ENCODE measurements at regions not wholly inside any gene's neighbourhood (a gene's known extent, or its start where the extent isn't known, plus 50 kb on each side); places are given as distances from the start of the nearest gene placed in this dataset.

DNA sequence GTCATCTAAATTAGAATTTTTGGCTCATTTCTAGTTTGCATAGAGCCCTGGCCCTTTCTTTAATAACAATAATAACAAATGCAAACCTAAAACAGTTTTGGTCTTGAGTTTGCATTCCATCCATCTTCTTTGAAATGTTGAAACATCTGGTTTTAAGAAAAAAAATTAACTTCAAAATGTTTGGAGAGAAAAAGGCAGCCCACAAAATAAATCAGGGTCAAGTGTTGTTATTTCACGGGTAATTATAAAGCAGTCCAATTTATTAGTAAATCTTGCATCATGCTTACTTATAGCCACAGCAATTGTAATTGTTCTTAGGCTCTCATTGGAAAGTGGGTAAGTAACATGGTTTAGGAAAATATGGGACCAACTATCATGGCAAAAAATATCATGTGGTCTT, 247.0 kb upstream of the MEF2C start:
- no peak for DNase-seq (ENCODE audit: low spot score)

- no peak for DNase-seq (ENCODE audit: low spot score)
Measured at GRCh38 chr5:89128906-89129625, 246.1 kb upstream of the MEF2C start.

- peak; percentile 9 for DNase-seq (ENCODE audit: low spot score)
Measured at GRCh38 chr5:89128092-89128491, 245.1 kb upstream of the MEF2C start.

- DNase-seq (ENCODE audit: low spot score), result no peak
Measured at GRCh38 chr5:89127191-89127590, 244.2 kb upstream of the MEF2C start.

DNA sequence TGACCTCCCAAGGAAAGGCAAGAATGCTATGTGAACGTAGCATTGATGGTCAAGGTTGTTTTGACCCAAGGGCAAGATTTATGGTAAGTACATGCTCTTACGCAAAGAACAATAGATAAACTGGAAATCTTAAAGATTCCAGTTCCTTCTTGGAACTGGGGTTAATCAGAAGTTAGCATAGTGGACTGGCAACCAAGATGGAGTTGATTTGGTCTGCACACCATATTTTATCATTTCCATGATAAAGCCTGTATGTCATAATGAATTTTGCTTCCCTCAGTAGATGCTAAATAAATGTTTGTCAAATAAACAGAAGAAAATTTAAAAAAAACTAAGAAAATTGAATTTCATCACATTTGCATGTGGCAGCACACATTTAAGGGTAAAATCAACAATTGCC, 242.4 kb upstream of the MEF2C start:
- no peak for DNase-seq (ENCODE audit: low spot score)

- no peak for DNase-seq (ENCODE audit: low spot score)
Measured at GRCh38 chr5:89123581-89123980, 240.6 kb upstream of the MEF2C start.

DNA sequence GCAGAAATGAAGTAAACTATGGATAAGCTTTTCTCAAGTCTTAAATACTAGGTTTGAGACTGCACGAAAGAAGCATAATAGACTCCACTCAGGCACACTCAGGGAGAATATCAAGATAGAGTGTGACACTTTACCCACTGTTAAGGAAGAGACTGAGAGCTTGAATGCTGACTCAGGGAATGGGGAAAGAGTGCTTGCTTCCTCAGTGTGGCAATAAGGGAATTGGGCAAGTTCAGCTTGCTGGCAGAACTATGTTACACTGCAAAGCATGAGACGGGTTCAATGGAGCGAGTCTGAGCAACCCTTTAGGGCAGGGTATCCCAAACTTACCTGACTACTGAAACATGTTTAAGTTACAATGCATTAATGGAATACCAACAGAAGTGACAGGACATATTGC, 237.7 kb upstream of the MEF2C start:
- peak; percentile 12 for DNase-seq (ENCODE audit: low spot score)

- DNase-seq (ENCODE audit: low spot score), result peak; percentile 35
Measured at GRCh38 chr5:89117124-89117644, 234.2 kb upstream of the MEF2C start.

DNA sequence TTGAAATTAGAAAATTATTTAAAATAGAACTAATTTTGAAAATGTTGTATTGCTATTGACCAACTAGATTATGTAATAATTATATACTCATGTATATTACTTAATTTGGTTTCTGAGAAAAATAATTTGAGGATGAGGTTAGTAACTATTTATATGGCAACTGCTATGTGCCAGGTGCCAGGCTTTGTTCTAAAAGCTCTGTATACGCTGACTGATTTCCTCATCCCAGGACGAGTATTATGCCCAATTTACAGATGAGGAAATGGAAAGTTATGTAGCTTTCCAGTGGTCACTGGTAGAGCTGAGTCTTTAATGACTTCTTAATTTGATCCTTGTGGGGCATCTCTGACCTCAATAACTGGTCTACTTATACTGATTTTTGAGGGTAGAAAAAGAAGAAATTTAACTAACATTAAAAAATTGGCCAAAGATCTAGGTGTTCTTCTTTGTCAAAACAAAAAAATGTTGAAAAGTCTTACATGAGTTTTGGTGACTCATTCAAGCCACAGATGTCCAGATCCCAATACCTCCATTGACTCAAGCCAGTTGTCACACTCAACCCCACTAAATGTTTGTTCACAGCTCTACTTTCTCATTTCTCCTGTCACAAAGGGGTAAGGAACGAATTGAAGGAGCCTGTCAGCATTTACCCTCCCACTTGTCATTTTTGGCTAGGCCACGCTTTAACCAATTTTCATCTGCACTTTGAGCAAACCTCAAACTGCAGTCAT, 228.1 kb upstream of the MEF2C start:
- DNase-seq (ENCODE audit: low spot score), result no peak

DNA sequence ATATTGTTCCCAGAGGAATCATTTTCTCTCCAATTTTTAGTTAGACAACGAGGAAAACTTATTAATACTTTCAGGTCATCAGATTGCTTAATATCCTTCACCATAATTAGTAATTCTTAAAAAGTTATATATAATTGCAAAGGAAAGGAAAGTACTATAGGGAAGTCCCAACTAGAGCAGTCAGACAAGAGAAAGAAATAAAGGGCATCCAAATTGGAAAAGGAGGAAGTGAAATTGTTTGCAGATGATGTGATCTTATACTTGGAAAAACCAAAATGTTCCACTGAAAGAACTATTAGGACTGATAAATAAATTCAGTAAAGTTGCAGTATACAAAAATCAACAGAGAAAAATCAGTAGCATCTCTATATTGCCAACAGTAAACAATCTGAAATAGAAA, 223.5 kb upstream of the MEF2C start:
- no peak for DNase-seq (ENCODE audit: low spot score)

DNA sequence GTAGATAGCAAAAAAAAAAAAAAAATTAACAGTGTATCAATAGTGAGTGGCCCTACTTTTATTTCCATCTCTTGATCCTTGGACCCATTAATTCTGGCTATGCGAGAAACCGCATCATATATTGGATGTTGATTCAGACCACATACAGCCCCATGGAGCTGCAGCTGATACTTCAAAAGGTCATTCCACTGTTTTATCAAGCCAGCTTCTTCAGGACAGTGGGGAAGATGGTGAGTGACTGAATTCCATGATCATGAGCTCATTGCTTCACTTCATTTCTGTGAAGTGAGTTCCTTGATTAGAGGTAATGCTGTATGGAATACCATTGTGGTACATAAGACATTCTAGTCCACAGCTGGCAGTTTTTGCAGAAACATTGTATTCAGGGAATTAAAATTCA, 222.9 kb upstream of the MEF2C start:
- DNase-seq (ENCODE audit: low spot score), result no peak

DNA sequence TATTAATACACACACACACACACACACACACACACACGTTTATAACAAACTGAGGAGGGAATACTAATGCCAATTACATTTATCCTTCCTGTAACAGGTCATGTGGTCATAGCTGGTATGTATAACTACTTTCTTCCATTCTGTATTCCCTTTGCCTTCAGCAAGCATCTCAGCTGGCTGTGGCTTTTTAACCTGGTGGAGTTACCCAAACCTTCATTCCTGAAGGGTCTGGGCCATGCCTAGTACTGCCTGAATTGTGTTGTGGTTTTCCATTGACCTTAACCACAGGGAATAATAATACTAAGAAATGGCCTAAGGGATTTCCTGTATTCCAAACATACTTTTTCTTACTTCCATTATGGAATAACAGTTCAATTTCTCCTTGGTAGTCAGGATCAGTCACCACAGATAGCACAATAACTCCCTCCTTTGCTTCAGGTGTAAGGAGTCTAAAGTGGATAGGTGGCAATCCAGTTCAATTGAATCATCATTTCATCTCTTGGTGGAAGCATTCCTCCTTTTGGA, 222.2 kb upstream of the MEF2C start:
- no peak for DNase-seq (ENCODE audit: low spot score)

DNA sequence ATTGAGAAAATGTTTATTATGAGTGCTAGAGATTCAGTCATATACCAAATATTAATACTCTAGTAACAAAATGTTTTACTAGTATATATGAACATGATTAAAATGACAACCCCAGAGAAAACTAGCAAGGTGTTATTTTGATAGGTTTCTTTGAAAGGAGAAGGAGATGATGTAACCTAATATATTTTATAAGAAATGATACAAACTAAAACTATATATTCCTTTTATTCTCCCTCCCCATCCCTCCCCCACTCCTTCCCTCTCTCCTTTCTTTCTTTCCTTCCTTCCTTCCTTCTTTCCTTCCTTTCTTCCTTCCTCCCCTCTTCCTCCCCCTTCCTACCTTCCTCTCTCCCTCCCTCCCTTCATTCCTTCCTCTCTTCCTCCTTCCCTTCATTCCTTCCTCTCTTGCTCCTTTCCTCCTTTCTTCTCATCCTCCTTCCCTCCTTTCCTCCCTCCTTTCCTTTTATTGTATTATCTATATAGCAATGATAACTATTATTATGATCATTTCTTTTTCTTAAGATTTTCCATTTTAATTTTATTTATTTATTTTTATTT, 215.3 kb upstream of the MEF2C start:
- DNase-seq (ENCODE audit: low spot score), result no peak

DNA sequence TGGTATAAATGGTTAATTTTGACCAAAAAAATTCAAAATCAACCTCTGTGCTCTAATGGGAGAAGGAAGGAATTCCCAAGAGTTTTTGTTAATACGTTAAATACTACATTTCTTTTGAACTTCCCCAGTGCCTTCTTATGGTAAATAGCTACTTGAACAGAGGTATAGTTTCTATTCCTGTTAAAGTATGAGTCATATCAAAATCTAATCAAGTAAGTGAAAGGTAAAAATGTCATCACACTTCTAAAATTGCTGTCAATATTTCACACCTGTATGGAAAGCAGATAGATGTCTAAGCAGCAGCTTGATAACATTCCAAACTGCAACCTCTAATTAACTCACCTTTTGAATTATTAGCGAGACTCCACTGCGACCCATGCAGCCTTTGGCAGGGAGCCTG, 214.1 kb upstream of the MEF2C start:
- DNase-seq (ENCODE audit: low spot score), result no peak

DNA sequence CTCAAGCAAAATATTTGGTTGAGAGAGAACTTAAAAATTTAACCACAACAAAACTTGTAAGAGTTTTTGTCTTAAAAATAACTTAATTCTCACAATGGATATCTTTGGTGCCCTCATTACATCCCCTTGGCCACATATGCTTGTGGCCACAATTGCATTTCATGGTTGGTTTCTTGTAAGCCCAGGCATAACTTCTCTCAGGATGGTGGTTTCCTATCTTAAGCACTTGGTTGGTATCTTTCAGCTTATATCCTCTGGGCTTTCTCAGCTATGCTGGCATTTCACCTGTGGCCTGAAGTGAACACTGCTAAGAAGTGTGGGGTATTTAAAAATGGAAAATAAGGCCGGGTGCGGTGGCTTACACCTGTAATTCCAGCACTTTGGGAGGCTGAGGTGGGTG, 212.4 kb upstream of the MEF2C start:
- DNase-seq (ENCODE audit: low spot score), result no peak

DNA sequence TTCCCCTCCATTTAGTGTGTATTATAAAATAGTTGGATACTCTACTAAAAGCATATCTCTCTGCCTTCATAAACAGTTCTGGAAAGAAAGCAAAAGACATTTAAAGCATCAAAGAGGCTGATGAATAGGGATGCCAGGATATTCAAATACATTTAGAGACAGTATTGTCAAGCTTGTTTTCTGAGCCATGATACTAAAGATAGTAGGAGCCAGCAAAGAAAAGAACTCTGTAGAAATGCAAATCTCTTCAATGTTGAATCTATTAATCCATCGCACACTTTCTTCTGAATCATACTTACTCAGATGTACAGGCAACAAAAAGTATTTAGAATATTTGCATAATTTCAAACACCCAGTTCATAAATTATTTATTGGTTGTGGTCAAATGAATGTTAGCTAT, 207.1 kb upstream of the MEF2C start:
- no peak for DNase-seq (ENCODE audit: low spot score)

DNA sequence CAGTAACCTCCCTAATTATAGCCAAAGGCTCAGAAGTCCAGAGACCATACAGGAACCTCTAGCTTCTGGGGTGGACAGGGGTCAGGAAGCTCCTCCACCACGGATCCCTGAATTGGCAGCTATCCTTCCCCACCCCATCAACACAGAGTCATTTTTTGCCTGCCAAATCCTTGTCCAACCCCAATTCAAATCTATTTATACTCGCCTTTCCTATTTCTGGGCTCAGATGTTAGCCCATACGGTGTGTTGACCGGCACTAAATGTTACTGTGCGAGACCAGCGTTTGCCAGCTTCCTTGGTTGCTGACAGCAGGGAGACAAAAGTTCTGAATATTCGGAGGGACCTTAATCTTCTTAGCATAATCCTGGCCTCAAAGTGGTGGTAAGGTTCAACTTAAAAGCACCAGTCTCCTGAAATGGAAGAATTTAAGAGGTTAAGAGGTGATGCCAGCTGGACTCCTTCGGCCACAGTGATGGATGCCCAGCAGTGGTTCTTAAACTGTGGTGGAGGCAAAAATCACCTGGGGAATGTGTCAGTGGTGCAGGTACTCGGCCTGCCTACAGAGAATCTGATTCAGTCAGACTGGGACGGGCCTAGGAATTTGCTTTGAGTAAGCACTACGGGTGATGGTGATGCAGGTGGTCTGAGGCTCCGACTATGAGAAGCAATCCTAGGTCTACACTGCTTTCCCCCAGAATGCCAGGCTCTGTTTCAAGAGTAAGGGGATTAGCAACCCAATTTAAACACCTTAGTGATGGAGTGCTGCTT, 204.8 kb upstream of the MEF2C start:
- no peak for DNase-seq (ENCODE audit: low spot score)

DNA sequence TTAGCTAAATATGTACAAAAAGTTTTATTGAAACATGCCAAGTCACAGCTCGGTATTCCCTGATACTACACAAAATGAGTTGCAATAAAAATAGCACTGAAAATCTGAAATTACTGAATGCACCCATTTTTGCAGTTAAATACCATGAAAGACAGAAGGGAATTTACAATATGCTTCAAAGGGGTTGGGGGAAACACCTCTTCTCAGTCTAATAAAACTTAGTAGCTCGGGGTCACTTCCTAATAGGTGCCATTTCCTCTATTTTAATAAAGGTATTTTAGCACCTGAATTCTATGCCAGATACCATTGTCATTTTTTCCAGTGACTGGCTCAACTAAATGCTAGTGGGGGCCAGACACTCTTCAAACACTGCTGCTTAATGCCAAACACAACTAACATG, 204.1 kb upstream of the MEF2C start:
- DNase-seq (ENCODE audit: low spot score), result no peak

GRCh38 chr5:89086390-89087086, 203.6 kb upstream of the MEF2C start:
- DNase-seq (ENCODE audit: low spot score), result no peak

GRCh38 chr5:89083791-89084190, 200.8 kb upstream of the MEF2C start:
- peak; percentile 65 for DNase-seq (ENCODE audit: low spot score)

GRCh38 chr5:89081360-89081759, 198.4 kb upstream of the MEF2C start:
- no peak for DNase-seq (ENCODE audit: low spot score)

Measured in AG20443 (cell line).